ENCODE measurements at regions not wholly inside any gene's neighbourhood (a gene's known extent, or its start where the extent isn't known, plus 50 kb on each side); places are given as distances from the start of the nearest gene placed in this dataset.

DNA sequence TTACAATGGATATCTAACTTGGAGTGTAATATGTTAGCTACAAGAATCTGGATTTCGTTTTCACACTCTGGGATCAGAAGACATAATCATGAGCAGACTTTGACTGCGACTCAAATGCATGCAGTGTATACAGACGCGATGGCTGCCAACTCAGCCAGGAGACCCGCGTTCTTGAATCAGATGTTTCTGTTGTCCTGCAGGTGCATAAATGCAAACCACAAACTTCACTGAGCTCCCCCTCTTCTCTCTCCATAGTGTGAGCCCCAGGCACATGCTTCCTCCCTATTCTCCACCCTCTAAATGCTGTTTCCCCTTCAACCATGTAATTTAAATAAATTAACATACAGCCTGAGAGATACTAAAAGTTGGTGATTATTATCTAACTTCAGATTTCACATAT, 347.9 kb downstream of the DCHS2 start:
- no peak overlapping the region for H3K27ac ChIP-seq (ENCODE audit: low read length)
- H3K4me1 ChIP-seq (ENCODE audit: insufficient read depth, low read length): no peaks in the 10 kb centered on the region
- H3K9me2 ChIP-seq (replicated peaks; ENCODE audit: low read length): no peaks in the 10 kb centered on the region
- H3K36me3 ChIP-seq (ENCODE audit: low read depth, low read length): no peaks in the 10 kb centered on the region
- intact Hi-C loops (cut with micrococcal nuclease): no loop called here
- H3K9ac ChIP-seq (ENCODE audit: low read length): no peak overlapping the region
- H3F3A ChIP-seq (ENCODE audit: low read length, unreplicated experiment): no peaks in the 10 kb centered on the region
- H4K20me1 ChIP-seq (ENCODE audit: low read length): no peaks in the 10 kb centered on the region
- no peaks in the 10 kb centered on the region for H3K79me2 ChIP-seq (ENCODE audit: low read length)
- BruUV-seq (replicated peaks): no TSS peak
- no peaks in the 10 kb centered on the region for H3K9me3 ChIP-seq (ENCODE audit: low read length)
- TF ChIP-seq EZH2 (IDR thresholded peaks at IDR 0.05; ENCODE audit: low read length, unreplicated experiment) (no peak), EZH2phosphoT487 (IDR thresholded peaks at IDR 0.05; ENCODE audit: borderline replicate concordance, low read length) (no peak)
- TF ChIP-seq, protein P1, sequence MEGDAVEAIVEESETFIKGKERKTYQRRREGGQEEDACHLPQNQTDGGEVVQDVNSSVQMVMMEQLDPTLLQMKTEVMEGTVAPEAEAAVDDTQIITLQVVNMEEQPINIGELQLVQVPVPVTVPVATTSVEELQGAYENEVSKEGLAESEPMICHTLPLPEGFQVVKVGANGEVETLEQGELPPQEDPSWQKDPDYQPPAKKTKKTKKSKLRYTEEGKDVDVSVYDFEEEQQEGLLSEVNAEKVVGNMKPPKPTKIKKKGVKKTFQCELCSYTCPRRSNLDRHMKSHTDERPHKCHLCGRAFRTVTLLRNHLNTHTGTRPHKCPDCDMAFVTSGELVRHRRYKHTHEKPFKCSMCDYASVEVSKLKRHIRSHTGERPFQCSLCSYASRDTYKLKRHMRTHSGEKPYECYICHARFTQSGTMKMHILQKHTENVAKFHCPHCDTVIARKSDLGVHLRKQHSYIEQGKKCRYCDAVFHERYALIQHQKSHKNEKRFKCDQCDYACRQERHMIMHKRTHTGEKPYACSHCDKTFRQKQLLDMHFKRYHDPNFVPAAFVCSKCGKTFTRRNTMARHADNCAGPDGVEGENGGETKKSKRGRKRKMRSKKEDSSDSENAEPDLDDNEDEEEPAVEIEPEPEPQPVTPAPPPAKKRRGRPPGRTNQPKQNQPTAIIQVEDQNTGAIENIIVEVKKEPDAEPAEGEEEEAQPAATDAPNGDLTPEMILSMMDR (conservative IDR thresholded peaks at IDR 0.05; ENCODE audit: low read depth, low read length): no peak
- DNase-seq: no peak
- H2AFZ ChIP-seq (ENCODE audit: low read length): no peak overlapping the region
- no peak overlapping the region for H3K4me3 ChIP-seq (ENCODE audit: low read length)
- ChIA-PET POLR2A (ENCODE audit: unreplicated experiment) (no interaction called here), CTCF (no interaction called here)
- H3K4me2 ChIP-seq (ENCODE audit: low read length): no peak overlapping the region
- H3K27me3 ChIP-seq (ENCODE audit: low read length): 0 out of 2 replicates have a peak, but pooled peaks cover 4% of the 10 kb centered on the region
- no peak for ATAC-seq

DNA sequence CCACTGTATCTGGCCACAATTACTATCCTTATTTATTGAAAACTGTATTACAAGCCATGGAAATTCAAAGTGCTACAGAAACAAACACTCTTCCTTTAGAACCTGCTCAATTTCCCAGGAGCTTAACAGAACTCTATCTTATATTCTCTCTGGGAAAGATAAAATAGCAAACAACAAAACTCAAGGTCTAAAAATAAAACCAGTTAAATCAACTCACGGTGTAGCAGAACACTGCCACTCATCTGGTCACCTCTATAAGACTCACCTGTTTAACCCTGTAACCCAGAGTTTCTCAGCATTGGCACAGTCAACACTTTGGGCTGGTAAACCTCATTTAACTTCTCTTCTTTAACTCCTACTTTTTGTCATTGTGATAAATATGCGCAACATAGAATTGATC, 348.9 kb downstream of the DCHS2 start:
- no peaks in the 10 kb centered on the region for H3K9me2 ChIP-seq (replicated peaks; ENCODE audit: low read length)
- H3K27me3 ChIP-seq (ENCODE audit: low read length): peaks cover 6% of the 10 kb centered on the region; the same call in 1 of the 2 replicates
- TF ChIP-seq, protein P1 (conservative IDR thresholded peaks at IDR 0.05; ENCODE audit: low read depth, low read length): no peak
- TF ChIP-seq EZH2phosphoT487 (IDR thresholded peaks at IDR 0.05; ENCODE audit: borderline replicate concordance, low read length) (no peak), EZH2 (IDR thresholded peaks at IDR 0.05; ENCODE audit: low read length, unreplicated experiment) (no peak)
- no peak overlapping the region for H3K9ac ChIP-seq (ENCODE audit: low read length)
- no peaks in the 10 kb centered on the region for H3F3A ChIP-seq (ENCODE audit: low read length, unreplicated experiment)
- no peak for DNase-seq
- H3K79me2 ChIP-seq (ENCODE audit: low read length): no peaks in the 10 kb centered on the region
- H3K9me3 ChIP-seq (ENCODE audit: low read length): no peaks in the 10 kb centered on the region
- no peaks in the 10 kb centered on the region for H3K36me3 ChIP-seq (ENCODE audit: low read depth, low read length)
- H3K4me3 ChIP-seq (ENCODE audit: low read length): no peak overlapping the region
- no peak overlapping the region for H3K4me2 ChIP-seq (ENCODE audit: low read length)
- no peak overlapping the region for H3K27ac ChIP-seq (ENCODE audit: low read length)
- intact Hi-C loops (cut with micrococcal nuclease): no loop called here
- BruUV-seq (replicated peaks): no TSS peak
- no peak for ATAC-seq
- CTCF ChIA-PET: no interaction called here
- no peaks in the 10 kb centered on the region for H4K20me1 ChIP-seq (ENCODE audit: low read length)
- POLR2A ChIA-PET (ENCODE audit: unreplicated experiment): interaction anchor here (0.6 kb wide), 1 partner anchor 464 kb away, joined by 3 read pairs; no protein-coding TSS in a partner anchor
- H2AFZ ChIP-seq (ENCODE audit: low read length): no peak overlapping the region
- no peaks in the 10 kb centered on the region for H3K4me1 ChIP-seq (ENCODE audit: insufficient read depth, low read length)

DNA sequence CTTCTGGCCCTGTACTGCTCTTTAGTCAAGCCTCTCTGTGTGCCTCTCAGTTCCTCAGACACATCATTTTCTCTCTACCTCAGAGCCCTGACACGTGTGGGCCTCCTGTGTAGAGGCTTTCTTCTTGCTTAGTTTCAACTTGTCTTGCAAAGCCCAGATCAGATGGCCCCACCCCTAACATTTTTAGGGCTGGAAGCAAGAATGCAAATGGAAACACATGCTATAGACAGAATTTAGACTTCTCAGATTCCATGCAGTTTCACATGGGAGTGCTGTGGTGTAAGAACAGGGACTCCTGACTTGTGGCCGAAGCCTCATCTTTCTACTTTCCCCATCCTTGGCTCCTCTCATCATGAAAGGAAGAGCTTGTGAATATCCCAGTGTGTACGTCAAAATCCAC, 350.7 kb downstream of the DCHS2 start:
- Histone ChIP-seq H3K36me3 (ENCODE audit: low read depth, low read length) (no peaks in the 10 kb centered on the region), H3K4me1 (ENCODE audit: insufficient read depth, low read length) (no peaks in the 10 kb centered on the region), H3K4me2 (ENCODE audit: low read length) (no peak overlapping the region), H3K9me3 (ENCODE audit: low read length) (no peaks in the 10 kb centered on the region), H3K27ac (ENCODE audit: low read length) (no peak overlapping the region), H3K79me2 (ENCODE audit: low read length) (no peaks in the 10 kb centered on the region), H3K9ac (ENCODE audit: low read length) (no peak overlapping the region), H4K20me1 (ENCODE audit: low read length) (no peaks in the 10 kb centered on the region), H3K9me2 (replicated peaks; ENCODE audit: low read length) (no peaks in the 10 kb centered on the region), H3K27me3 (ENCODE audit: low read length) (peaks cover 23% of the 10 kb centered on the region), H3K4me3 (ENCODE audit: low read length) (no peak overlapping the region), H3F3A (ENCODE audit: low read length, unreplicated experiment) (no peaks in the 10 kb centered on the region), H2AFZ (ENCODE audit: low read length) (no peak overlapping the region)
- no TSS peak for BruUV-seq (replicated peaks)
- CTCF ChIA-PET: no interaction called here
- ATAC-seq: no peak
- POLR2A ChIA-PET (ENCODE audit: unreplicated experiment): no interaction called here
- TF ChIP-seq, protein P1 (conservative IDR thresholded peaks at IDR 0.05; ENCODE audit: low read depth, low read length): no peak
- TF ChIP-seq EZH2phosphoT487 (IDR thresholded peaks at IDR 0.05; ENCODE audit: borderline replicate concordance, low read length): no peak
- no peak for TF ChIP-seq EZH2 (IDR thresholded peaks at IDR 0.05; ENCODE audit: low read length, unreplicated experiment)
- intact Hi-C loops (cut with micrococcal nuclease): no loop called here
- DNase-seq: no peak
